ENCODE measurements at regions not wholly inside any gene's neighbourhood (a gene's known extent, or its start where the extent isn't known, plus 50 kb on each side); places are given as distances from the start of the nearest gene placed in this dataset.
A peak's percentile ranks its signal among the peaks of the same experiment; 100 is the strongest.

GRCh38 chr18:59837586-59837985 lies 62.2 kb upstream of the PMAIP1 start (continued):
- TF ChIP-seq RUNX3 (IDR thresholded peaks at IDR 0.05; ENCODE audit: low read length) (peak; percentile 36; the same call in 1 of the 2 replicates), STAT3 (IDR thresholded peaks at IDR 0.05; ENCODE audit: low read depth, low read length) (no peak), RBBP5 (conservative IDR thresholded peaks at IDR 0.05) (no peak), ATF7 (IDR thresholded peaks at IDR 0.05; ENCODE audit: low read depth) (no peak), LARP7 (IDR thresholded peaks at IDR 0.05) (no peak), BMI1 (IDR thresholded peaks at IDR 0.05; ENCODE audit: borderline replicate concordance) (no peak), SUPT20H (IDR thresholded peaks at IDR 0.05; ENCODE audit: borderline replicate concordance, control insufficient read depth, low read depth, low read length) (no peak), MTA3 (IDR thresholded peaks at IDR 0.05; ENCODE audit: borderline replicate concordance, low read length) (no peak), FOS (IDR thresholded peaks at IDR 0.05; ENCODE audit: borderline replicate concordance, extremely low read depth, insufficient read length) (no peak), HCFC1 (IDR thresholded peaks at IDR 0.05; ENCODE audit: low read length) (no peak), HDAC6 (IDR thresholded peaks at IDR 0.05; ENCODE audit: unreplicated experiment) (no peak), SPI1 (IDR thresholded peaks at IDR 0.05; ENCODE audit: borderline replicate concordance, insufficient read depth, low read depth, low read length) (no peak), RAD51 (IDR thresholded peaks at IDR 0.05) (no peak), GATAD2B (conservative IDR thresholded peaks at IDR 0.05; ENCODE audit: low read depth) (no peak), GABPA (IDR thresholded peaks at IDR 0.05; ENCODE audit: low read depth) (no peak), JUNB (IDR thresholded peaks at IDR 0.05) (no peak), EP300 (IDR thresholded peaks at IDR 0.05; ENCODE audit: borderline replicate concordance in 1 of 2, control insufficient read depth in 1 of 2, low read depth in 2 of 2, low read length in 2 of 2) (no peak), NR2C1 (IDR thresholded peaks at IDR 0.05) (no peak), CREB1 (IDR thresholded peaks at IDR 0.05; ENCODE audit: low read depth) (no peak), STAT1 (conservative IDR thresholded peaks at IDR 0.05) (no peak), NFYA (IDR thresholded peaks at IDR 0.05; ENCODE audit: borderline replicate concordance, low read depth, low read length) (no peak), TAF1 (IDR thresholded peaks at IDR 0.05; ENCODE audit: borderline replicate concordance, low read depth, low read length) (no peak), PML (IDR thresholded peaks at IDR 0.05; ENCODE audit: low read length) (no peak), RB1 (IDR thresholded peaks at IDR 0.05; ENCODE audit: borderline replicate concordance) (peak; percentile 45; the same call in 1 of the 2 replicates), IKZF2 (IDR thresholded peaks at IDR 0.05) (peak; percentile 40 to 56; a peak in 2 of 4 replicates), PAX5 (IDR thresholded peaks at IDR 0.05; ENCODE audit: borderline replicate concordance, low read depth, low read length) (no peak)
- TF ChIP-seq, protein P1, sequence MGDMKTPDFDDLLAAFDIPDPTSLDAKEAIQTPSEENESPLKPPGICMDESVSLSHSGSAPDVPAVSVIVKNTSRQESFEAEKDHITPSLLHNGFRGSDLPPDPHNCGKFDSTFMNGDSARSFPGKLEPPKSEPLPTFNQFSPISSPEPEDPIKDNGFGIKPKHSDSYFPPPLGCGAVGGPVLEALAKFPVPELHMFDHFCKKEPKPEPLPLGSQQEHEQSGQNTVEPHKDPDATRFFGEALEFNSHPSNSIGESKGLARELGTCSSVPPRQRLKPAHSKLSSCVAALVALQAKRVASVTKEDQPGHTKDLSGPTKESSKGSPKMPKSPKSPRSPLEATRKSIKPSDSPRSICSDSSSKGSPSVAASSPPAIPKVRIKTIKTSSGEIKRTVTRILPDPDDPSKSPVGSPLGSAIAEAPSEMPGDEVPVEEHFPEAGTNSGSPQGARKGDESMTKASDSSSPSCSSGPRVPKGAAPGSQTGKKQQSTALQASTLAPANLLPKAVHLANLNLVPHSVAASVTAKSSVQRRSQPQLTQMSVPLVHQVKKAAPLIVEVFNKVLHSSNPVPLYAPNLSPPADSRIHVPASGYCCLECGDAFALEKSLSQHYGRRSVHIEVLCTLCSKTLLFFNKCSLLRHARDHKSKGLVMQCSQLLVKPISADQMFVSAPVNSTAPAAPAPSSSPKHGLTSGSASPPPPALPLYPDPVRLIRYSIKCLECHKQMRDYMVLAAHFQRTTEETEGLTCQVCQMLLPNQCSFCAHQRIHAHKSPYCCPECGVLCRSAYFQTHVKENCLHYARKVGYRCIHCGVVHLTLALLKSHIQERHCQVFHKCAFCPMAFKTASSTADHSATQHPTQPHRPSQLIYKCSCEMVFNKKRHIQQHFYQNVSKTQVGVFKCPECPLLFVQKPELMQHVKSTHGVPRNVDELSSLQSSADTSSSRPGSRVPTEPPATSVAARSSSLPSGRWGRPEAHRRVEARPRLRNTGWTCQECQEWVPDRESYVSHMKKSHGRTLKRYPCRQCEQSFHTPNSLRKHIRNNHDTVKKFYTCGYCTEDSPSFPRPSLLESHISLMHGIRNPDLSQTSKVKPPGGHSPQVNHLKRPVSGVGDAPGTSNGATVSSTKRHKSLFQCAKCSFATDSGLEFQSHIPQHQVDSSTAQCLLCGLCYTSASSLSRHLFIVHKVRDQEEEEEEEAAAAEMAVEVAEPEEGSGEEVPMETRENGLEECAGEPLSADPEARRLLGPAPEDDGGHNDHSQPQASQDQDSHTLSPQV (IDR thresholded peaks at IDR 0.05), result no peak
- TF ChIP-seq, protein P2, sequence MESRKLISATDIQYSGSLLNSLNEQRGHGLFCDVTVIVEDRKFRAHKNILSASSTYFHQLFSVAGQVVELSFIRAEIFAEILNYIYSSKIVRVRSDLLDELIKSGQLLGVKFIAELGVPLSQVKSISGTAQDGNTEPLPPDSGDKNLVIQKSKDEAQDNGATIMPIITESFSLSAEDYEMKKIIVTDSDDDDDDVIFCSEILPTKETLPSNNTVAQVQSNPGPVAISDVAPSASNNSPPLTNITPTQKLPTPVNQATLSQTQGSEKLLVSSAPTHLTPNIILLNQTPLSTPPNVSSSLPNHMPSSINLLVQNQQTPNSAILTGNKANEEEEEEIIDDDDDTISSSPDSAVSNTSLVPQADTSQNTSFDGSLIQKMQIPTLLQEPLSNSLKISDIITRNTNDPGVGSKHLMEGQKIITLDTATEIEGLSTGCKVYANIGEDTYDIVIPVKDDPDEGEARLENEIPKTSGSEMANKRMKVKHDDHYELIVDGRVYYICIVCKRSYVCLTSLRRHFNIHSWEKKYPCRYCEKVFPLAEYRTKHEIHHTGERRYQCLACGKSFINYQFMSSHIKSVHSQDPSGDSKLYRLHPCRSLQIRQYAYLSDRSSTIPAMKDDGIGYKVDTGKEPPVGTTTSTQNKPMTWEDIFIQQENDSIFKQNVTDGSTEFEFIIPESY (IDR thresholded peaks at IDR 0.05), result no peak

All from GM12878 (cell line).